Pulmonary artery endothelial cell (primary cell): ENCODE measurements at regions not wholly inside any gene's neighbourhood (a gene's known extent, or its start where the extent isn't known, plus 50 kb on each side); places are given as distances from the start of the nearest gene placed in this dataset.
A peak's percentile ranks its signal among the peaks of the same experiment; 100 is the strongest.

ENCODE experiments used
- DNase-seq: peaks from one replicate; pipeline ENCODE4 v3.0.0-alpha.2; 2011; ENCODE audit warnings: low read depth, low spot score

GRCh38 chr2:216923706-216924105 lies 63.8 kb upstream of the TNP1 start:
- no peak for DNase-seq

GRCh38 chr2:216922175-216922780 lies 62.4 kb upstream of the TNP1 start:
- no peak for DNase-seq

- no peak for DNase-seq
Measured at GRCh38 chr2:216920937-216921456, 61.1 kb upstream of the TNP1 start.

DNA sequence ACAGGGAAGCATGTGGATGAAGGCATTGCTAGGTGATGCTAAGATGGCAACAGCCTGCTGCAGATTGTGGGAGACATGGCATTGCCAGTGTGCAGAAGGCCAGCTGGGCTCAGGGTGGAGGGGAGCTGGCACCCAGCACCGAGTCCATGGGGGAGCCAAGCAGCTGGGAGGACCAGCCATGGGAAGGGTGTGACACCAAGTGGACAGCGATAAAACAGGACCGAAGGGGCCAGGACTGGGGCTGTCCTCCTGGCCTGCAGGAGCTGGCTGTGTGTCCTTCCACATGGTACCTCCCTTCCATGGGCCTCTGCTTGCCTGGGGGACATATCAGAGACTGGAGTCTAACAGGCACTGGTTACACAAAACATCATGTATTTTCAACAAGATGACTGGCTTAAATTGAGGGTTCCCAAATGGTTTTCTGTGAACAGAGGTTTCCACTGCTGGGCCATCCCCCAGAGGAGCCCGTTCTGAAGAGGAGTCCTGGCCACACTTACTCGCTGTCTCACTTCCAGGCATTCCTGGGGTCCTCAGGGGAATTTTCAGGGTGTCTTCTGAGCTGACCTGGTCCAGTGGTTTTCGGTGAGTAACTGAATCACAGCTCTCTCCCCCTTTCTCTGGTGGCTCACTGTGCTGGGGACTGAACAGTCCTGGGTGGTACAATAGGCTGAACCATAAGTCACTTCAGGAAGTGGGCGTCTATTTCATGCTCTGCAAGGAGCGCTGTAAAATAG lies 60.4 kb upstream of the TNP1 start:
- no peak for DNase-seq

DNA sequence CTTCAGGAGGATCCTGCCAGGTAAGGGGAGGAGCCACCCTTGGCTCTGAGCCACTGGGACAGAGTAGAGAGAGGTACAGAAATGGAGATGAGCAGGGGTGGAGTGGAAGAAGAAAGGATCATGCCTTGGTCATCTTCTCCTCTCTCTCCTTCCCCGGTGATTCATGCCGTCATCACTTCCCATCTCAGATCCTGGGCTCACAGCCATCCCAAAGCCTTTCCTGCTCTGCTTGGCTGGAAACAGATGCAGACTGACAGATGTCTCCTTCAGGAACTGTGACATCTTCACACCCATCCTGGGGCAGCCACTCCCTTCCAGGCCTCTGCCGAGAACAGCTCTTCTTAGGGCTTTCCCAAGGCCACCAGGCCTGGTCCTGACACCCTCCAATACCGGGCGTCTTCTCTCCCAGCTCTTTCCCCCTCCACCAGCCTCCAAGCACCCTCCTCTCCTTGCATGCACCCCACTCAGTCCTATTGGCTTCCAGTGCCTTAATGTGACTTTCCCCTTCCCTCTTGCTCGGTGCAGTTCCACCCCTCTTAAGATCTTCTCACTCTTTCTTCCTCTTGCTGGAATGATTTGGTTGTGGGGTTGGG lies 58.3 kb upstream of the TNP1 start:
- DNase-seq: peak; percentile 11

- no peak for DNase-seq
Measured at GRCh38 chr2:216916956-216917650, 57.2 kb upstream of the TNP1 start.

GRCh38 chr2:216915557-216916150 lies 55.8 kb upstream of the TNP1 start:
- no peak for DNase-seq

GRCh38 chr2:216914491-216914890 lies 54.6 kb upstream of the TNP1 start:
- DNase-seq: no peak

DNA sequence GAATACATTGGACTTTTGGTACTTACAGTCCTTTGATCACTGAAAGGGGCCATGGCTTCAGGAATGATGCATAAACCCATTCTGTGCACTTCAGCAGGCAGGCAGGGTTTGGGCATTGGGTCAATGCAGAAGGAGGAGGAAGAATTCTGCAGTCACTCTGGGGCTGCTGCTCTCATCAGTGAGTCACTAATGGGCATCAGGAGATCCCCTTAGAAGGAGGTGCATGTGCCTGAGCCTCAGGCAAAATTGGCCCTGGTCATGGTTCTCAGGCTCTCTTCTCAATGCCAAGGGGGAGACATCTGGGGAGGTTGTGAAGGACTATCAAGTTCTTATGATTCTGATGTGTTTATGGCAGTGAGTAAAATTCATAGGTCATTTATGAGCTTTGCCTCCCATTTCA lies 52.0 kb upstream of the TNP1 start:
- no peak for DNase-seq

- no peak for DNase-seq
Measured at GRCh38 chr2:216911008-216911407, 51.1 kb upstream of the TNP1 start.

- no peak for DNase-seq
Measured at GRCh38 chr2:216909541-216910210, 49.8 kb upstream of the TNP1 start.
